Gastroesophageal sphincter (tissue), 3 donors: ENCODE measurements at regions not wholly inside any gene's neighbourhood (a gene's known extent, or its start where the extent isn't known, plus 50 kb on each side); places are given as distances from the start of the nearest gene placed in this dataset.
"Not testable (repeated sequence)": the region's sequence is repeated elsewhere in the genome, so short reads cannot be mapped to it uniquely, and the experiment has no call there.

ENCODE experiments used
- POLR2AphosphoS5 ChIP-seq: sonication (generic); formaldehyde crosslinking; IDR thresholded peaks from one replicate; pipeline ENCODE4 v1.6.1; 2017; ENCODE audit warnings: antibody characterized with exemption
- TF ChIP-seq, protein P1 (sequence below), 4 experiments: fragments of 200-600 bp in 2 of 4; fragments of 450-650 bp in 2 of 4; sonication (generic) in 1 of 4; IDR thresholded peaks; one replicate each; pipeline ENCODE4 v1.5.1; 2017 to 2019; ENCODE audit warnings: antibody characterized with exemption in 4 of 4, mild to moderate bottlenecking in 2 of 4, moderate library complexity in 2 of 4

GRCh38 chr22:15919120-15919519 lies 229.3 kb downstream of the POTEH start:
- not testable (repeated sequence) for TF ChIP-seq POLR2AphosphoS5
- TF ChIP-seq, protein P1, sequence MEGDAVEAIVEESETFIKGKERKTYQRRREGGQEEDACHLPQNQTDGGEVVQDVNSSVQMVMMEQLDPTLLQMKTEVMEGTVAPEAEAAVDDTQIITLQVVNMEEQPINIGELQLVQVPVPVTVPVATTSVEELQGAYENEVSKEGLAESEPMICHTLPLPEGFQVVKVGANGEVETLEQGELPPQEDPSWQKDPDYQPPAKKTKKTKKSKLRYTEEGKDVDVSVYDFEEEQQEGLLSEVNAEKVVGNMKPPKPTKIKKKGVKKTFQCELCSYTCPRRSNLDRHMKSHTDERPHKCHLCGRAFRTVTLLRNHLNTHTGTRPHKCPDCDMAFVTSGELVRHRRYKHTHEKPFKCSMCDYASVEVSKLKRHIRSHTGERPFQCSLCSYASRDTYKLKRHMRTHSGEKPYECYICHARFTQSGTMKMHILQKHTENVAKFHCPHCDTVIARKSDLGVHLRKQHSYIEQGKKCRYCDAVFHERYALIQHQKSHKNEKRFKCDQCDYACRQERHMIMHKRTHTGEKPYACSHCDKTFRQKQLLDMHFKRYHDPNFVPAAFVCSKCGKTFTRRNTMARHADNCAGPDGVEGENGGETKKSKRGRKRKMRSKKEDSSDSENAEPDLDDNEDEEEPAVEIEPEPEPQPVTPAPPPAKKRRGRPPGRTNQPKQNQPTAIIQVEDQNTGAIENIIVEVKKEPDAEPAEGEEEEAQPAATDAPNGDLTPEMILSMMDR (IDR thresholded peaks at IDR 0.05) = not testable (repeated sequence)
